ENCODE measurements at regions not wholly inside any gene's neighbourhood (a gene's known extent, or its start where the extent isn't known, plus 50 kb on each side); places are given as distances from the start of the nearest gene placed in this dataset.

GRCh38 chr3:95434491-95434890 is 1371.6 kb downstream of the NSUN3 start:
- H3K27ac ChIP-seq: no peak overlapping the region
- TF ChIP-seq CTCF (conservative IDR thresholded peaks at IDR 0.05): no peak

GRCh38 chr3:95437409-95437808 is 1374.5 kb downstream of the NSUN3 start:
- no peak for TF ChIP-seq CTCF (conservative IDR thresholded peaks at IDR 0.05)
- H3K27ac ChIP-seq: no peak overlapping the region

- no peak for TF ChIP-seq CTCF (conservative IDR thresholded peaks at IDR 0.05)
- H3K27ac ChIP-seq: no peak overlapping the region
These were observed 1375.4 kb downstream of the NSUN3 start for GRCh38 chr3:95438274-95438673.

- no peak overlapping the region for H3K27ac ChIP-seq
- no peak for TF ChIP-seq CTCF (conservative IDR thresholded peaks at IDR 0.05)
These were observed 1371.6 kb upstream of the EPHA6 start for GRCh38 chr3:95442766-95443165.

GRCh38 chr3:95449841-95450240 is 1364.6 kb upstream of the EPHA6 start:
- no peak overlapping the region for H3K27ac ChIP-seq
- TF ChIP-seq CTCF (conservative IDR thresholded peaks at IDR 0.05): no peak

- no peak overlapping the region for H3K27ac ChIP-seq
These were observed 1361.2 kb upstream of the EPHA6 start for GRCh38 chr3:95453242-95453641.

GRCh38 chr3:95456835-95457234 is 1357.6 kb upstream of the EPHA6 start:
- H3K27ac ChIP-seq: no peak overlapping the region
- TF ChIP-seq CTCF (conservative IDR thresholded peaks at IDR 0.05): no peak

More at GRCh38 chr3:95453242-95453641, 1361.2 kb upstream of the EPHA6 start:
- TF ChIP-seq CTCF (conservative IDR thresholded peaks at IDR 0.05): no peak

- H3K27ac ChIP-seq: no peak overlapping the region
- TF ChIP-seq CTCF (conservative IDR thresholded peaks at IDR 0.05): no peak
These were observed 1354.7 kb upstream of the EPHA6 start for GRCh38 chr3:95459706-95460105.
